Endothelial cell of umbilical vein (primary cell): ENCODE measurements at regions not wholly inside any gene's neighbourhood (a gene's known extent, or its start where the extent isn't known, plus 50 kb on each side); places are given as distances from the start of the nearest gene placed in this dataset.

Experiments used
- BruUV-seq: library from RNA; stranded (reverse); fragments of 400-500 nt; replicated peaks from 2 replicates; lab custom pipeline; 2021; lab: Mats Ljungman, UMichigan
- CTCF ChIA-PET: fragments of 300-600, 350-600 bp; sonication (Branson Sonifier 250); formaldehyde crosslinking; loops from one replicate; lab custom pipeline; 2021; ENCODE audit warnings: antibody characterized with exemption, inconsistent platforms; lab: Charles Lee
- POLR2A ChIA-PET: fragments of 300-600, 350-600 bp; sonication (Branson Sonifier 250); formaldehyde crosslinking; loops from one replicate; lab custom pipeline; 2021; ENCODE audit warnings: antibody characterized with exemption, inconsistent platforms; lab: Charles Lee
- DNase-seq: peaks from one replicate; pipeline ENCODE4 v3.0.0-alpha.2; 2011; ENCODE audit warnings: low read depth, low spot score
- FAIRE-seq: peaks from 2 replicates; lab custom pipeline; 2011; peaks lifted over from hg19 to GRCh38; lab: Jason Lieb, UNC
- H2AFZ ChIP-seq: 2 replicates; pipeline ENCODE4 v1.6.0; 2012; ENCODE audit warnings: low read depth, low read length, control low read depth, inconsistent platforms
- H3K27ac ChIP-seq: 2 replicates; pipeline ENCODE4 v1.5.1; 2011; ENCODE audit warnings: low read depth, mild to moderate bottlenecking, control low read depth, low read length, moderate library complexity; ENCODE audit not compliant: insufficient read depth
- H3K27me3 ChIP-seq, 2 experiments: 2 replicates each; pipeline versions ENCODE4 v1.6.0 to v1.6.1; 2011; ENCODE audit warnings: low read length in 2 of 2, mixed read lengths in 1 of 2; ENCODE audit not compliant: control insufficient read depth in 2 of 2, insufficient read depth in 2 of 2
- H3K36me3 ChIP-seq, 2 experiments: 2 replicates in 1 of 2; 3 replicates in 1 of 2; pipeline ENCODE4 v1.5.1; 2011; ENCODE audit warnings: low read length in 2 of 2, mild to moderate bottlenecking in 1 of 2, moderate library complexity in 1 of 2; ENCODE audit not compliant: control insufficient read depth in 2 of 2, insufficient read depth in 2 of 2; ENCODE audit errors: extremely low read depth in 1 of 2
- H3K4me1 ChIP-seq: 3 replicates; pipeline ENCODE4 v1.5.1; 2011; ENCODE audit warnings: mild to moderate bottlenecking, low read length; ENCODE audit not compliant: control insufficient read depth, insufficient read depth; ENCODE audit errors: extremely low read depth
- H3K4me2 ChIP-seq: 2 replicates; pipeline ENCODE4 v1.6.1; 2011; ENCODE audit warnings: low read length, control low read depth, mixed read lengths; ENCODE audit not compliant: insufficient read depth
- H3K4me3 ChIP-seq, 3 experiments: fragments of 200-600 bp in 1 of 3; sonication (generic), shearing (Covaris generic) in 1 of 3; replicated peaks in 1 of 3; 2 replicates each; pipeline ENCODE4 v1.5.1; 2011 to 2016; ENCODE audit warnings: control low read depth in 3 of 3, low read length in 3 of 3, mild to moderate bottlenecking in 2 of 3, inconsistent platforms in 1 of 3, low read depth in 1 of 3, moderate library complexity in 1 of 3; ENCODE audit not compliant: insufficient read depth in 1 of 3
- H3K79me2 ChIP-seq: 2 replicates; pipeline ENCODE4 v1.6.0; 2012; ENCODE audit warnings: low read length, inconsistent platforms; ENCODE audit not compliant: control insufficient read depth, insufficient read depth
- H3K9ac ChIP-seq: replicated peaks from 2 replicates; pipeline ENCODE3; 2011; ENCODE audit warnings: low read length, control low read depth; ENCODE audit not compliant: insufficient read depth; ENCODE audit errors: extremely low read depth
- H3K9me1 ChIP-seq: replicated peaks from 3 replicates; pipeline ENCODE4 v1.6.0; 2011; ENCODE audit warnings: mild to moderate bottlenecking, low read length; ENCODE audit not compliant: control insufficient read depth, insufficient read depth; ENCODE audit errors: extremely low read depth
- H3K9me3 ChIP-seq: replicated peaks from 2 replicates; pipeline ENCODE4 v1.5.1; 2012; ENCODE audit warnings: low read length, inconsistent platforms; ENCODE audit not compliant: control insufficient read depth, insufficient read depth
- H4K20me1 ChIP-seq: replicated peaks from 2 replicates; pipeline ENCODE3; 2011; ENCODE audit warnings: mild to moderate bottlenecking, low read length; ENCODE audit not compliant: control insufficient read depth, insufficient read depth; ENCODE audit errors: extremely low read depth
- CTCF ChIP-seq, 2 donors: IDR thresholded peaks; 1 replicate in 1 of 2; 2 replicates in 1 of 2; pipeline ENCODE4 v1.5.1; 2011; ENCODE audit warnings: low read length in 2 of 2, mild to moderate bottlenecking in 2 of 2, moderate library complexity in 2 of 2, control low read depth in 1 of 2, inconsistent platforms in 1 of 2, low read depth in 1 of 2; ENCODE audit not compliant: insufficient read depth in 1 of 2; ENCODE audit errors: extremely low read depth in 1 of 2
- EZH2 ChIP-seq: IDR thresholded peaks from 2 replicates; pipeline ENCODE4 v1.6.1; 2012; ENCODE audit warnings: borderline replicate concordance, low read depth, mild to moderate bottlenecking, moderate library complexity, low read length, inconsistent platforms; ENCODE audit not compliant: severe bottlenecking
- FOS ChIP-seq: IDR thresholded peaks from 2 replicates; pipeline ENCODE4 v1.6.1; 2011; ENCODE audit warnings: mild to moderate bottlenecking, low read length, moderate library complexity, borderline replicate concordance; ENCODE audit not compliant: insufficient read depth
- GATA2 ChIP-seq: IDR thresholded peaks from 2 replicates; pipeline ENCODE4 v1.7.0; 2011; ENCODE audit warnings: low read depth, mild to moderate bottlenecking, moderate library complexity, mixed read lengths, low read length; ENCODE audit not compliant: insufficient read length, insufficient read depth
- JUN ChIP-seq: IDR thresholded peaks from 2 replicates; pipeline ENCODE4 v1.6.1; 2011; ENCODE audit warnings: borderline replicate concordance, low read depth; ENCODE audit not compliant: insufficient read length, insufficient read depth
- MAX ChIP-seq: IDR thresholded peaks from 2 replicates; pipeline ENCODE4 v1.6.1; 2011; ENCODE audit not compliant: insufficient read depth, insufficient read length
- MYC ChIP-seq: IDR thresholded peaks from one replicate; pipeline ENCODE4 v1.6.1; 2011; ENCODE audit warnings: mild to moderate bottlenecking, low read depth, low read length
- POLR2A ChIP-seq: IDR thresholded peaks from 2 replicates; pipeline ENCODE4 v1.6.1; 2012; ENCODE audit warnings: low read depth, mild to moderate bottlenecking, control low read depth, low read length
- POLR2AphosphoS5 ChIP-seq: IDR thresholded peaks from 2 replicates; pipeline ENCODE4 v1.6.1; 2012; ENCODE audit warnings: low read depth, mild to moderate bottlenecking, control low read depth, low read length, moderate library complexity; ENCODE audit not compliant: insufficient read depth
- dilution Hi-C: fragments of 300-500 bp; cut with MboI; formaldehyde crosslinking; loops from one replicate; pipeline ENCODE4 v1.15.0; 2019; ENCODE audit warnings: low sequenced_read_pairs; ENCODE audit not compliant: extremely low pct_ligation_motif_present
- intact Hi-C: fragments of 100-400 bp; cut with micrococcal nuclease; formaldehyde crosslinking; loops from one replicate; pipeline ENCODE4 v1.10.0; 2022

DNA sequence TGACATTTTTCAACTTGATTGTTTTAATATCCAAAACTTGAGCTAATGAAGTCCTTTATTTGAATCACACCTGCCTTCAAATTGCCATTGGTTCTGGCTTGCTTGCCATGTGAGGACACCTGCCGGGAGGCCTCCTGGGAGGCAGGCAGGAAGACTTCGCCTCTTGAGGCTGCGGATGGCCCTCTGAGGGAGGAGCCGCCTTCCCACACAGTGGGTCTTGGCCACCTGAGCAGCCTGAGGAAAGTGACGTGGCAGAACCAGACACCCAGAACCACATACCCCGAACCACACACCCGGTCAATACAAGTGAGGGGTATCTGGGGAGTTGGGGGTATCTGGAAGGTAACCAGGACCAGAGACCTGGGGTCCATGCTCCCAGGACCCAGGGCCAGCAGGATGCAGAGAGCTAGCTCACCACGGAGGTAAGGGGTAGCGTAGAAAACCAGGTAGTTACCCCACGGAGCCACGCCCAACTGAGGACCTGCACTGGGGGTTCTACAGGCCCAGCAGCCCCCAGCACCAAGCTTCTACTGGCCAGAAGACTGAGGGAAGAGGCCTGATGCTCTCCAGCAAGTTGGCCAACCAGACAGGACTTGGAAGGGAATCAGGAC, 300.5 kb downstream of the TCERG1L start:
- TF ChIP-seq MAX: no peak
- no peak for TF ChIP-seq POLR2A
- no peak for TF ChIP-seq FOS
- TF ChIP-seq EZH2: no peak
- no peak for TF ChIP-seq MYC
- no peak for TF ChIP-seq POLR2AphosphoS5
- no peak for TF ChIP-seq CTCF (IDR thresholded peaks at IDR 0.05; ENCODE audit: extremely low read depth in 1 of 2, insufficient read depth in 1 of 2, low read depth in 1 of 2, low read length in 2 of 2)
- no peak for TF ChIP-seq GATA2
- no peak for TF ChIP-seq JUN
- FAIRE-seq: no peak
- Histone ChIP-seq H3K9ac (no peak overlapping the region), H3K79me2 (no peaks in the 10 kb centered on the region), H4K20me1 (no peaks in the 10 kb centered on the region), H3K36me3 (no peaks in the 10 kb centered on the region), H3K9me1 (no peaks in the 10 kb centered on the region), H3K4me3 (no peak overlapping the region), H2AFZ (no peak overlapping the region), H3K4me1 (no peaks in the 10 kb centered on the region), H3K27me3 (no peaks in the 10 kb centered on the region), H3K27ac (no peak overlapping the region), H3K4me2 (no peak overlapping the region), H3K9me3 (peaks cover 12% of the 10 kb centered on the region)
- ChIA-PET POLR2A (no interaction called here), CTCF (no interaction called here)
- no TSS peak for BruUV-seq
- no peak for DNase-seq
- intact Hi-C loops: no loop called here
- dilution Hi-C loops: no loop called here
